Central memory CD4-positive, alpha-beta T cell (primary cell): ENCODE measurements at regions not wholly inside any gene's neighbourhood (a gene's known extent, or its start where the extent isn't known, plus 50 kb on each side); places are given as distances from the start of the nearest gene placed in this dataset.
"Not testable (repeated sequence)": the region's sequence is repeated elsewhere in the genome, so short reads cannot be mapped to it uniquely, and the experiment has no call there.

Experiments used
- DNase-seq: peaks from one replicate; pipeline ENCODE4 v3.0.0; 2022

- DNase-seq = no peak
Observed at GRCh38 chr15:60280259-60280658, 117.5 kb downstream of the ANXA2 start.

GRCh38 chr15:60283936-60284335, 113.8 kb downstream of the ANXA2 start:
- DNase-seq = no peak

GRCh38 chr15:60295901-60296300, 101.9 kb downstream of the ANXA2 start:
- DNase-seq = not testable (repeated sequence)

- no peak for DNase-seq
Observed at GRCh38 chr15:60297047-60297446, 100.7 kb downstream of the ANXA2 start.
